HG03520 (cell line): ENCODE measurements at regions not wholly inside any gene's neighbourhood (a gene's known extent, or its start where the extent isn't known, plus 50 kb on each side); places are given as distances from the start of the nearest gene placed in this dataset.

ENCODE experiments used
- ATAC-seq: cut with Tn5 transposase; IDR thresholded peaks from one replicate; pipeline ENCODE4 v1.9.1; 2021; ENCODE audit warnings: mild to moderate bottlenecking, moderate library complexity; ENCODE audit not compliant: unreplicated experiment

DNA sequence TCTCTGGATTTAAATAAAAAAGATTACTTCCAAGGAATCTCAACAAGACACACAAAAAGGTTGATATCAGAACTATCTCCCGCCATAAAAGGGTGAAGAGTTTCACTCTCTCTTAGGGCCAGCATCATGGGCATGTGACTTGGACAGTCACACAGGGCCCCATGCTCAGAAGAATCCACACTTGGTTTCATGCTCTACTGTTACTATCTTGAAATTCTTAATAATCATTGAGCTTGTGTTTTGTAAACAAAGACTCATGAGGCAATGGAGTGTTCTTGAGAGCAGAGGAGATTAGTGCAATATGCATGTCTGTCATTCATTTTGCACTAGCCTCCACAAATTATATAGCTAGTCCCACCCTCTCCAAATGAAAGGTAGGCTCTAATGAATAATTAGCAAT is 58.4 kb downstream of the HMHB1 start:
- no peak for ATAC-seq

DNA sequence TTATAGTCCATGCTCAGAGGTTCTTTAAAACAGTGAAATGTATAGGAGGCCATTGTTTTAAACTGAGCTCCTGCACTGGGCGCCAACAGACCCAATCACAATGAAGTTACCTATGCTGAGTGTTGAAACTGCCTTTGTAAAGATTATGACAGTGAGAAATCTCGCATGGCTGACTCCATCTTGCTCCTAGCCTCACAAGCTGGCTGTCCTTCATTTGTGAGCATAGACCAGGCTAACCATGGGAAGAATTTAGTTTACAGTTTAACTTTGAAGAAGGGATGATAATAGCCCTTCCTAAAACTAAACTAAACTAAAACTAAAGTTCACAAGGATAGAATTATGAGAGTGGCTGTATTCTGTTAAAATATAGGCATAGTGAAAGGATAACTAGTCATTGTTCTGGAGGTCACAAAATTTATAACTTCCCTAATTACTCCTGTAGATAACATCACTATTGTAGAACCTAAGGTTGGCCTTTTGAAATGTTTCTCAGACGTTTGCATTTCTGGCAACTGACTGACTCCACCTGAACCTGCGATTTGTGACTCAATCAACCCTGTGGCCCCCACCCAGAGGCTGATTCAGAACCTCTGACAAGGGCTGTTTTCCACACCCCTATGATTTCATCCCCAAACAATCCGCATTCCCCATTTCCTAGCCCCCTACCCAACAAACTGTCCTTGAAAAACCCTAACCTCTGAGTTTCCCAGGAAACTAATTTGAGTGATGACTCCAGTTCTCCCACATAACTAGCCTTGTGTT is 59.1 kb downstream of the HMHB1 start:
- no peak for ATAC-seq

DNA sequence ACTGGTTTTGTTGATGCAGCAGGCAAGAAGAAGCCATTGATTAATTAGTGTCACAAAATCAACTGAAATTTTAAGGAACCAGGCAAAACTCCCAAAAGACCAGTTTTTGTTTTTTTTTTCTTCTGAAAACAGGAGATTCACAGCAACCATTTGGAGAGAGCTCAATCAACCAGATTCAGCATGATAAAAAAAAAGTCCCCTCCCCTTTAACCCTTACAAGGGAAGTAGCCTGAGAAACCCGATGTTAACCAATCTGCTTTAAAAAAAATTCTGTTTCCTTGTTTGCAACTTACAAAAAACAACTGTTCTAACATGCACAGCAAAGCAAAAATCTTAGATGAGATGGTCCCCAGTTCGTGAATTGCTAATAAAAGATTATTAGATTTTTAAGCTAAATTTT is 59.7 kb downstream of the HMHB1 start:
- no peak for ATAC-seq

DNA sequence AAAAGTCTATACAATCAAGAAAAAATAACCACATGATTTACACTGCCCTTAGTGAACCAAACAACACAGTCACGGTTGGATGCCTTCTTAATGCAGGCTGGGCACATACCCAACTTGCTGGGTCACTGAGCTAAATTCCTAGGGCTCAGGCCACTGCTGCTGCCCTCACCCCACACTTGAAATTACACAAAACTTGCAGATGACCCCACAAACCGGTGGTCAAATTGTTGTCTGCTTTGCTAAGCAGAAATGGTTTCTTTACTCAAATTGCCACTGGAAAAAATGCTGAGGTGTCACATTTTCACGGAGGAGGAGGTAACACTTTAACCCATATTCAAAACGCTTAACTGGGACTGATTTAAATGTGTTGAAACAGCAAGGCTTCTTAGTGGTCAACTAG is 62.4 kb downstream of the HMHB1 start:
- ATAC-seq, result no peak

DNA sequence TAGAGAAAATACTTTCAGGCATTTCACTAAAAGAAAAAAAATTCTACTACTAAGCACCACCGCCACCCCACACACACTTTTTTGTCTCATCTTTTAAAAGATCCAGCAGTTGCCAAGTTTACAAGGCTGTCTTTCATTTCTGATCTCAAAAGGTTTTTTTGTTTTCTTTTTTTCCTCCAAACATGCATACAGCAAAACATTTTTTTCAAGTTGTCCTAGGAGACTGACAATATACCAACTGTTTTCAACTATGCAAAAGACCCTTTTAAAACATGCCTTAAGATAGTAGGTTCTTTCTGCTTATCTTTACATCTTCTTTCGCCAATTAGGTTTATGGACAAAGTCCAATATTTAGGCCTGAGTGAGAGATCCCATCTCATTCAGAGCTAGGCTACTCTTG is 65.2 kb downstream of the HMHB1 start:
- no peak for ATAC-seq

DNA sequence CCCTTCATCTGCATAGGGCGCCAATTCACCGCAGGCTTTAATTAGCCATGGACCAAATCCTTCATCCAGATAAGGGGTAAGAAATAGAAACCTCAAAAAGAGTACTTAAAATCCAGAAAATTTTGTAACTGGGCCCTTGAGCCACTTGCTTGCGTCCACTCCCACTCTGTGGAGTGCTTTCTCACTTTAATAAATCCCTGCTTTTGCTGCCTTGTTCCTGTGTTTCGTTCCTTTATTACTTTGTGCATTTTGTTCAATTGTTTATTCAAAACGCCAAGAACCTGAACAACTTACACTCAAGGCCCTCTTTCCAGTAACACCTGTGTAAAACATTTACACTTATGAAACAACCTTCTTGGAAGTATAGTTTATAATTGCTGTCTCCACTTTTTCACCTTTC is 66.5 kb downstream of the HMHB1 start:
- ATAC-seq, result no peak

DNA sequence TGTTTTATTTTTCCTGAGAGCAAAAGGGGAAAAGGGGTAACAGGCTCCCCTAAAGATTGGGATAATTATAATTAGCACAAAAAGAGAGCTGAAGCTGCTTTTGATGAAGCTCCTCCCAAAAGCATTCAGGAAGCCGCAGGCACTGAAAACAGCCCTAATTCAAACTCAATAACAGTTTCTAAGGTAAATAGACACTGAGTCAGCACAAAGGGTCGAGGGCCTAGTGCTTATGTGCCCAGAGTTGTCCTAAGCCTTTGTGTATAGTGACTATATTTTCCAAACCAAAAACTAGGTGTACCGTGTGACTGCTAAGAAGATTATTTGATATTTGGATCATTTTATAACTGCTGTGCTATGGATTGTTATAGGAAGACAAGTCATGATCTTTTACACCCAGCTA is 67.7 kb downstream of the HMHB1 start:
- ATAC-seq, result no peak

DNA sequence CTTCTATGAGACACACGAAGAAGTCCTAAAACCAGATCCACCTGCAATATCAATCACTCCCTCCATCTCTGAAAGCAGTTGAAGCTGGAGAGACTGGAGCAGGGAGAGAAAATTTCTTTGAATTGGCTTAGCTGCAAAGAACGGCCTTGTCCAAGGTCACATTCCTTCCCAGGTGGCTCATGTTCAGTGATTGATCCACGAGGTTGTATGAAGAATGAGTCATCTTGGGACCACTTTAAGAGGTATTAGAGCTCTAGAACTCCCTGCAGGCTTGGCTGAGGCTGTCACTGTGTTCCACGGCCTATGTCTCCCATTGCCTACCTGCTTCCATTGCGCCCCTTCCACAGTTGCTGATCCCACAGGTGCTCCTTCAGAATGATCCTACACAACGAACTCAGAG is 68.2 kb downstream of the HMHB1 start:
- no peak for ATAC-seq

DNA sequence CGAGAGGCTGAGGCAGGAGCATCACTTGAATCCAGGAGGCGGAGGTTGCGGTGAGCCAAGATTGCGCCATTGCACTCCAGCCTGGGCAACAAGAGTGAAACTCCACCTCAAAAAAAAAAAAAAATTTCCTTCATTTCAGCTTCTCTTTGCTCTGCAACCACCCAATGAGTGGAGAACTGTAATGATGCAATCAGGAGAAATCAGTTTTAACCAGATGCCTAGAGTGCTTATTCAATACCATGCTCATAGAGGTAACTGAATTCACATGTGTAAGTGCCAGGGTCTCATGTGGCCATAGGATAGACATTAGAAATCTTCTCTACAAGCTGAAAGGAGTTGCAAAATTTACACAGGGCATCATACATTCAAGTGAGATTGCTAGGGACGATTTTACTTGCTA is 70.6 kb downstream of the HMHB1 start:
- ATAC-seq, result no peak

DNA sequence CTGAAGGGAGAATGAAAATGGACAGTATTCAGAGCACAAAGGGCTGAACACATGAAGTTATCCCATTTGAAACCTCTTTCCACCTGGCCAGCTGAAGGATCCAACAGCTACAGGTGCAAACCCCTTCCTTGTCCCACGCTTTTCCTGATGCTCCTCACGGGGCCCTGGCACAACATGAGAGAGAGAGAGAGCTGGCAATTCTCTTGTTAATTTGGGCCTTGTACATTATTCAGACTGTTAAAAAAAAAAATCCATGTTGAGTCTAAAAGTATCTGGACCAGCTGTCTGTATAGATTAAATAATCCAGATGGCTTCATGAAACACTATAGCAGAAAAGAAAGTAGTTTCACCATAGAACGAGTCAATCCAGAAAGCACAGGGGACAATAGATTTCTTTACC is 74.1 kb downstream of the HMHB1 start:
- ATAC-seq, result no peak

DNA sequence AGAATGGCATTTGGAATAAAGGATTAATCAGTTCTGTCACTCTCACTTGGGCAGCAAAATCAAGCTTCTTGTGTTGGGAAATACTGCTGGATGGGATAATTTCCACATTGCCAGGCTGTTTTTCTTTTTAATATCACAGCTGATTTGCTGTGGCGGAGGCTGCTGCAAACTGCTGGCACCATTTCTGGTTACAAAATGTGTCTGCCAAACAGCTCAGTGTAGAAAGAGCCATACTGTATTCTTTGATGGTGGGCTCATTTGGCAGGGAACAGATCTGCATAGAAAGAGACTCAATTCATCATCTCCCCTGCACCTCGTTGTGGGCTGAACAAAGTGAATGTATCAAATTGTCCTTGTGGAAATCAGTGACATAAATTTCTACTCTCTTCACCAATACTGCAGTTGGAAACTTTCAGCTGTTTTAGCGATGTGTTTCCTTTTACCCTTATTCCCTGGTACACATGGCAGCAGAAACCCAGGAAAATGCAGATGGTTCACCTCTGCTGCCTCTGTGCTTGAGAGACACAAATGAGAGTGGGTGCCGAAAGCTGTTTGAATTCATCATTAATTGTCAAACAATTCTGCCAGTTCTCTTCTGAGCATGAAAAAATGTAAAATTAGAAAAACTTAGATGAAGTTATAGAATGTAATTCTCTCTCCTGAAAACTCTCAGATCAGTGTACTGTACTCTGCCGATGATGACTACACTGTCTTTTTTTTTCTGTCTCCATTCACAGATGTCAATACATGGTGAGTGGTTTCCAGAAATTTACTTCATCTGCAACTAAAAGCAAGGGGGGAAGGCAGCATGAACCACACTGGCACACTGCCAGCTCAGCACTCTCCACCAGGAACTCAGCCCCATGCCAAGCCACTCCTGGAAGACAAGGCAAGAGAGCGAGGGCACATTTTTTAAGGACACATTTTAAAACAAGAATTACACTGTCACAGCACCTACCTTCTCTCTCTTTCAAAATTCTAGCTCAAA is 75.0 kb downstream of the HMHB1 start:
- ATAC-seq, result no peak

DNA sequence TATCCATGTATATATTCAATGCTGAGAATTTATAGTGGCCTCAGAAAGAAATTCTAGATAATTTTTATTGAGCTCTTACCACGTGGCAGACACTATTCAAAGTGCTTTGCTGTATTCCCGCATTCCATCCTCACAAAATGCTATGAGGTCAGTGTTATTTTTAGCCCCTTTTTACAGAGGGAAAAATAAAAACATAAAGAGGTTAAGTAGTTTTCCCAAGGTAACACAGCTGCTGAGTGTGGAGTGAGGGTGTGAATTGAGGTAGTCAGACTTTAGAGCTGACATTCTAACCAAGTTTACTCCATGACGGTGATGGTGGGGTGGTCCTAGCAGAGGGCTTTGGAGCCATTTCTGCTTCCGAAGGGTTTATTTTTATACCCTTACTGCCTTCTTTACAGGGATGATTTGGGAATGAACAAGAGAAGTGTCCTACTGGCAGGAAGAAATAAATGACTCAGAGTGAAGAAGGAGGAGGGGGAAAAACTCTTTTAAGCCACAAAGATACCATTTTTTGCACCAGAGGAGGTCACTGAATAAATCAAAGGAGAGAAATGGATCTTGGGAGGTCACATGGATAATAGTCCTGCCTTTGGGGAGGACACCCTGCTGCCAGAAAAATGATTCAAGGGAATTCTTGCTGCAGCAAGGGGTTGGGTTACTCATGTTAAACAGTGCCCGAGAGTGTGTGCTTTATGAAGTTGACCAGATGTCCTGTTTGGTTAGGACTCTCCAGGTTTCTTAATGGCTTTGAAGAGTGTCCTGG is 76.1 kb downstream of the HMHB1 start:
- no peak for ATAC-seq

DNA sequence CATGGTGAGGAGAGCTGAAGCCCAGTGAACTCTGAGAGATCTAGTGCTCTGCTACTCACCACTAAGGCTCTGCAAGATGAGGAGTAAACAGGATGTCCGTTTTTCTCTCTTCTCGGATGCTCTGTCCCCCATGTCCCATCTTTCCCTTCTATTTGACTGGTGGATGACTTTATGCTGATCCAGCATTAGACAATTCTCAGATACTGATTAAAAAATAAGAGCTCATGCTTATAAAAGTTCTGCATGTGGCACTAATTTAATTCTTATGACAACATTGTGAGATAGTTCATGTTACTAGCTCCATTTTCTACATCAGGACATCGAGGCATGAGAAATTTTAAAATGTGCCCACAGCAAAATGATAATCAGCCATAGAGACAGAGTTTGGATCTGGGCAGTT is 77.0 kb downstream of the HMHB1 start:
- no peak for ATAC-seq

DNA sequence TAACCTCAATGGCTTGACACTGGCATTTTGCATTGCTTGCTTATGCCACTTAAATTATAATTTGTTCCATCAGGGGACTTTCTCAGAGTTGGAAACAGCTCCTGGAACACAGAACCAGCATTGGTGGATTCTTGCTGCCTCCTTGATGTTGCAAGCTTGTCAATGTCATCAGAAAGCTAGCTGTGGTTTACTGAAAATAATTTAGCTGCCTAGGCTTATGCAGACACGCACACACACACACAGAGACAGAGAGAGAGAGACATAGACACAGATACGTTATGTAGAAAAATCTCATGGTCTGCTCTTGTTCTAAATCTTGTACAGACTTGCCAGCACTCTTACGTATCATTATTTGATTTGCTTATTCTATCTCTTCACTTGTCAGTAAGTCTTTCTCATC is 78.0 kb downstream of the HMHB1 start:
- ATAC-seq, result no peak

DNA sequence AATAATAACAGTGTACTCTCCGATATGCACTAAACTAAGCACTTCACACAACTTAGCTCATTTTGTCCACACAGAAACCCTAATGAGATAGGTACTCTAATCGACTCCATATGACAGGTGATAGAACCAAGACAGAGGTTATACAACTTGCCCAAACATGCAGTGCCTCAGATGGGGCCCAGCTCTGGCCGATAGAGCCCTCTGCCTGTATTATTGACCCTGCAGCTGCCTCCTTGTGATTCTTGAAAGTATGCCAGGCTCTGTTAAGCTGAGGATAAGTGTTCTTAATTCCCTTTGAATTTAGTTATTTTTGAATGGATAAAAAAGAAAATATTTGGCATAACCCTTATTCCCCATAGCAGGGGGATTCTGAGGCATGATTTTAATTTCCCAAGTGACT is 78.5 kb downstream of the HMHB1 start:
- no peak for ATAC-seq

DNA sequence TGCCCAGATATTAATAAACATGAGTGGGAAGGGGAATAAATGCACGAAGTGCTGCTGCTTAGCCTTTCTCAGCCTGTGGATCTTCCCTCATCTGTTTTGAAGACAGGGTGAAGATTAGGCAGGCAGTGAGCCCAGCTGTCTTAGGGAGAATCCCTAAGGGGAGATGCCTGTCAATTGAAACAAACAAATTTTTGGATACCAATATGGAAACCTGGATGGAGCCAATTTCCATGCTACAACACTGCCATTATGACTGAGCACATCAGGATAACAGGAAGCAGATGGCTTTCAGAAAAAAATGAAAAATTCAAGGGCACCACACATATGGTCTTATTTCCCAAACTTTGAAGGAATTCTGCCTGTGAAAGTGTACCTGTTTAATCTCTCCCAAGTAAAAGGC is 80.3 kb downstream of the HMHB1 start:
- no peak for ATAC-seq

DNA sequence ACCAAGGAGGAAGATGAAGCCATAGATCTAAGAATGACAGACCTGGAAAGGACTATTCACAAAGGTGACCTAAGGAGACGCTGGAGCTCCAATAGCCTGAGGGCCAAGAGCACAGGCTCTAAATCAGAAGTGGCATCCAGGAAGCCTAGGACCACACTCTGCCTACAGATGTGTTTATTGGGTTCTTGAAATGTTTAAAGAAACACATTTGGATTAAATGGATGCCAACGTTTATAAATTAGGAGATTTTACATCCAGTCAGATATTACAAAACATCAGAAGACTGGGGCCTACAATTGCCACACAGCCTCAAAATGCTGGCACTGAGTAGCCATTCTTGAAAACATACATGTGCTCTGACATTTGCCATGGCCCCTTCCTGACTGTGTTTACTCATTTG is 80.9 kb downstream of the HMHB1 start:
- no peak for ATAC-seq

DNA sequence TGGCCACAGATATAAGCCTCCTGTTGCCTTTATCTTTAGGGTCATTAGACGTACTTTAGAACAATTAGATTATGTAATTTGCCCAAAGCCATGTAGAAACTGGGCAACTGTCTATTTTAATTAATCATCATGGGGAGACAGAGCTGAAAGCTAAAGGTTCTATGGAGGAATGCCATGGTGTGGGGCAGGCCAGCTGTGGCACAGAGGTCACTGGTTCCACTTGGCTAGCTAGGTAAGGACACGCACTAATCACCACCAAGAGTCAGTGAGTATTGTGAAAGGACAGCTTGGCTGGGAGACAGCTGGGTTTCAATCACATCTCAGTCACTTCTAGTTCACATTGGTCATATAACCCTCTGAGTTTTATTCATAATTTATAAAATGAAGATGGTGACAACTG is 81.7 kb downstream of the HMHB1 start:
- no peak for ATAC-seq

DNA sequence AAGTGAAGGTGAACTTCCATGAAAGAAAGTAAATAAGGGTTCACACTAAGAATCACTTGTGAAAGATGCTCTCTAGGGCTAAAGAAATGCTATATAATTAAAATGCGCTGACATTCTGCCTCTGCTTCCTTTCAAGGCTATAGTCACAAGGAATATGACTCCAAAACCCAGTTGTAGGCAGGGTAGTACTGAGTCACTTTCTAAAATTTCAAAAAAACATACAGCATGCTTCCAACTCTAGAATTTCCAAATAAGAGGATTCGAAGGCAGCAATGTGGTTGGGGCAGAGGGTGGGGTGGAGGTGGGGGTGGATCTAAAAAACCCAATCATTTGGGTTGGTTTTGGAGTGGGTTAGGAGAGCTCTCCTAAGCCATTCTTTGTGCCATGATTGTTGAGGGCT is 84.6 kb downstream of the HMHB1 start:
- no peak for ATAC-seq

DNA sequence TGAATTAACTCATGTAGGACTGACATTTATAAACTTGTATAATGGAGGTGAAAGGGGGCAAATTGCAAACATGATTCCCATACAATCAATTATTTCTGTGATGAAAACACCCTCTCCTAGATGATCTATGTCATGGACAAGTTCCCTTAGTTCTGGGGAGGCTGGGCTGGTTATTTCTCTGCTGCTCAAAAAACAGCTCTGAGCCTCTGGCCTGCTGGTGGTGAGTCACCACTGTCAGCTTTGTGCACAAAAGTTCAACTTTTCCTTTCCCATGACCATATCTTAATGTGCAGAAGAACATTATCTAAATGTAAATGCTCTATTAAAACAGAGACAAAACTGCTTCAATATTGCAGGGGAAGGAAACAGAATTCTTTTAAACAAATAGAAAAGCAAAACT is 85.0 kb downstream of the HMHB1 start:
- no peak for ATAC-seq

DNA sequence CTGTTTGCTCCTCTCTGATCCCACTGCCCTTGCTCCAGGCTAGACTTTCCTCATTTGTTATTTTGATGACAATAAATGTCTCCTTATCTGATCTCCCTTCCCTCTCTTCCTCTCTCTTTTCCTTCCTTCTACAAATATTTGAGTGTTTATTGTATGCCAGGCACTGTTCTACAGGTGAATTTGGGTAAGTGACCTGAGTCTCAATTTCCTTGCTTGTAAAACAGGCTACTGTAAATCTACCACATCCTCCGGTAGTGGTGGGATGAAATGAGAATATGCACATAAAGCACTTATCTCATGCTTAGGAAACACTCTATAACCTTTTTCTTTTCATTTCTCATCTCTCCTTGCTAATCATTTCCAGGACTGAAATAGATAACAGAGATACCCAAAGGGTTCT is 86.4 kb downstream of the HMHB1 start:
- no peak for ATAC-seq
